Limb (tissue), 2 donors: ENCODE measurements at regions not wholly inside any gene's neighbourhood (a gene's known extent, or its start where the extent isn't known, plus 50 kb on each side); places are given as distances from the start of the nearest gene placed in this dataset.
A peak's percentile ranks its signal among the peaks of the same experiment; 100 is the strongest.
"Not testable (repeated sequence)": the region's sequence is repeated elsewhere in the genome, so short reads cannot be mapped to it uniquely, and the experiment has no call there.

Experiments used
- DNase-seq, 2 donors: peaks; one replicate each; pipeline ENCODE4 v3.0.0-alpha.2; 2016; ENCODE audit errors: extremely low spot score in 2 of 2

DNA sequence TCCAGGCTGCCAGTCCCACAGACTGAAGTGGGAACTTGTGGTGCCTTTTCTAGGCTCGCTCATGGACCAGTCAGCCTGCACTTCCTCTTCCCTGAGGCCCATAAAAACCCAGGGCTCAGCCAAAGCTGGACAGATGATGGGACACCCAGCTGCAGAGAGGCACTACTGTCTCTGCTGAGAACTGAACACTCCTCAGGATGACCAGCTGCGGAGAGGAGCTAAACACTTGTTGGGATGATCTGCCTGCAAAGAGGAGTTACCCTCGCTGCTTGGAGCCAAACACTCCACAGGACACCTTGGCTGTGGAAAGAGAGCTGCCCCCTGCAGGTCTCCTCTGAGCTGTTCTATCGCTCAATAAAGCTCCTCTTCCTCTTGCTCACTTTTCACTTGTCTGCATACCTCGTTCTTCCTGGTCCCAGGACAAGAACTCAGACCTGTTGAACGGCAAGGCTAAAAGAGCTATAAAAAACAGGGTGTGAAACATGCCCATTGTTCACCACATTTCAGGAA lies 465.5 kb downstream of the GUCY1A2 start:
- DNase-seq, result no peak

DNA sequence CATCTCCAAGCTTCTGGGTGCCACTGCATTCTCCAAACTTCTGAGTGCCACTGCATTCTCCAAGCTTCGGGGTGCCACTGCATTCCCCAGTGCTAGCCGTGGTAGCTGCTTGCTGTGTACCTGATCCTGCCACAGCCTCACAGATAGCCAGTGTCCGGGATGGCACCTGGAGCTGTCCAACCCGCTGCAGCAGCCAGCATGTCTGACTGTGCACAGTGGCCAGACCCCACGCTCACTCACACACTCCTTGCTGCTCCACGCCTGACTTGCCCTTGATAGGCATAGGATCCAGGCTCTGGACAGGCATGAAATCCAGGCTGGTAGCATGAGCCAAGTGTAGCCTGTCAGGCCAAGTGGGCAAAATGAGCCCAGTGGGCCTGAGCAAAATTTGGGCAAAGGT lies 465.0 kb downstream of the GUCY1A2 start:
- DNase-seq, result no peak

DNA sequence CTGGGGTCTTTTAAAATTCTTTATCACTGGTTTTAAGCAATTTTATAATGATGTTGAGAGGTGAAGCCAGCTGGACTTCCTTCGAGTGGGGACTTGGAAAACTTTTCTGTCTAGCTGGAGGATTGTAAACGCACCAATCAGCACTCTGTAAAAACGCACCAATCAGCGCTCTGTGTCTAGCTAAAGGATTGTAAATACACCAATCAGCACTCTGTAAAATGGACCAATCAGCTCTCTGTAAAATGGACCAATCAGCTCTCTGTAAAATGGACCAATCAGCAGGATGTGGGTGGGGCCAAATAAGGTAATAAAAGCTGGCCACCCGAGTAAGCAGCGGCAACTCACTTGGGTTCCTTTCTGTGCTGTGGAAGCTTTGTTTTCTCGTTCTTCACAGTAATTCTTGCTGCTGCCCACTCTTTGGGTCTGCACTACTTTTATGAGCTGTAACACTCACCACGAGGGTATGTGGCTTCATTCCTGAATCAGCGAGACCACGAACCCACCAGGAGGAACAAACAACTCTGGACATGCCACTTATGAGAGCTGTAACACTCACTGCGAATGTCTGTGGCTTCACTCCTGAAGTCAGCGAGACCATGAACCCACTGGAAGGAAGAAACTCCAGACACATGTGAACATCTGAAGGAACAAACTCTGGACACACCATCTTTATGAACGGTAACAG lies 462.6 kb downstream of the GUCY1A2 start:
- DNase-seq, result not testable (repeated sequence)

DNA sequence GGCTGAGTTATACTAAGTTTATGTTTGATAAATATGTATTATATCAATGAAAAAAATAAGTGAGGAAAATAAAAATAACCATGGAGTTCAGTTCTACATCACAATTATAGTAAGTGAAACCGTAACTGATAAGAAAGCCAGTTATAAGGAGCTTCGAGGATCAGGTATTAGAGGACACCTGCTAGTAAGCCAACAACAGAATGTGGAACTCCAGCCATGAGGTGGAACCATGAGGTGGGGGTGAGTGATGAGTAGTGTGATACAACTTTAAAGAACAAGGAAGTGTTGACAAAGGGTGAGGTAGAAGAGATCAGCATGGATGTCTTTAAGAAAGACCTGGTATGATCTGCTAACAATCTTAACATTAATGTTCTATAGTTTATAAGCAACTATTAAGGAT lies 452.9 kb downstream of the GUCY1A2 start:
- DNase-seq, result no peak

DNA sequence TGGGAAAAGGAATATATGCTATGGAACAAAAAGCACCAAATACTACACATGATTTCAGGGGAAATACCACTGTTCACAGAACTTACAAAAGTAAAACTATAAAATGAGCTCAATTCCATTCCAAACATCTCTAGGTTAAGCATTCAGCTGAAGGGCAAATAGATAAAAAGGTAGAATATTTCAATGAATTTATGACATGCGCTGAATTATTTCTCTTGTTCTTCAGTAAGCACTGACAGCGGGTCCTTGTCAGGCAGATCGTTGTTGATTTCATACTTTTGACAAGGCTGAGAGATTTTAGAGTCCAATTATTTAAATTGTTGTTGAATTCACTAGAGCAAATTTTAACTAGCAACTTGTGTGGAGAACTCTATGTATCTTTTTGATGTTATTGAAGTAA lies 449.6 kb downstream of the GUCY1A2 start:
- no peak for DNase-seq

DNA sequence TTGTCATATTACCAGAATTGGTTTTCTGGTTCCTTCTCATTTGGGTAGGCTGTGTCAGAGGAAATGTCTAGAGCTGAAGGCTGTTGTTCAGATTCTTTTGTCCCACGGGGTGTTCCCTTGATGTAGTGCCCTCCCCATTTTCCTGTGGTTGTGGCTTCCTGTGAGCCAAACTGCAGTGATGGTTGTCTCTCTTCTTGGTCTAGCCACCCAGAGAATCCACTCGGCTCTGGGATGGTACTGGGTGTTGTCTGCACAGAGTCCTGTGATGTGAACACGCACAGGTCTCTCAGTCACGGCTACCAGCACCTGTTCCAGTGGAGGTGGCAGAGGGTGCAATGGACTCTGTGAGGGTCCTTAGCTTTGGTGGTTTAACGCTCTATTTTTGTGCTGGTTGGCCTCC lies 440.9 kb downstream of the GUCY1A2 start:
- DNase-seq, result not testable (repeated sequence)

DNA sequence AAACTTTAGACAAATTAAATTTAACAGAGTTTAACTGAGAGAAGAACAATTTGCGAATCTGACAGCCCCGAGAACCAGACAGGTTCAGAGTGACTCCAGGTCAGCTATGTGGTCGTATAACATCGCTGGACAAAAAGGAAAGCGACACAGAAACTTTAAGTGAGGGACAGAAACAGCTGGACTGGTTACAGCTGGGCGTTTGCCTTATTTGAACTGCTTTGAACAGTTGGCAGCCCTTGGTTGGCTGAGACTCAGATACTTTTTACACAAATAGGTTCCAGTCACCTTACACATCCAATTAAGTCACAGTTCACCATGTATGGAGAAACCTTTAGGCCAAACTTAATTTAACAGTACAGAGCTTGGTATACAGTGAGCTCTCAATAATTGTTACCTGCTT lies 436.9 kb downstream of the GUCY1A2 start:
- DNase-seq, result peak in 1 of 2 donors; percentile 30

DNA sequence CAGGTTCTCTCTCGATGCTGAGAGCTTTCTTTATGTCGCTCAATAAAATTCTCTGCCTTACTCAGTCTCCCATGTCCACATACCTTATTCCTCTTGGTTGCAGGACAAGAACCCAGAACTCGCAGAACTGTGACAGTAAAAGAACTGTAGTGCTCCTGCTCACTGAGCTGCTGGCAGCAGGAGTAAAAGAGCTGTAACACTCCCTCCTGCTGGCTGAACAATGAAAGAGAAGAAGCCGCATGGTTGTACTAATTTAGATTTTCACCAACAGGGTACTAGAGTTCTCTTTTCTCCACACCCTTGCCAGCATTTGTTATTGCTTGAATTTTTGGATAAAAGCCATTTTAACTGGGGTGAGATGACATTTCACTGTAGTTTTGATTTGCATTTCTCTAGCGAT lies 433.2 kb downstream of the GUCY1A2 start:
- DNase-seq, result no peak

DNA sequence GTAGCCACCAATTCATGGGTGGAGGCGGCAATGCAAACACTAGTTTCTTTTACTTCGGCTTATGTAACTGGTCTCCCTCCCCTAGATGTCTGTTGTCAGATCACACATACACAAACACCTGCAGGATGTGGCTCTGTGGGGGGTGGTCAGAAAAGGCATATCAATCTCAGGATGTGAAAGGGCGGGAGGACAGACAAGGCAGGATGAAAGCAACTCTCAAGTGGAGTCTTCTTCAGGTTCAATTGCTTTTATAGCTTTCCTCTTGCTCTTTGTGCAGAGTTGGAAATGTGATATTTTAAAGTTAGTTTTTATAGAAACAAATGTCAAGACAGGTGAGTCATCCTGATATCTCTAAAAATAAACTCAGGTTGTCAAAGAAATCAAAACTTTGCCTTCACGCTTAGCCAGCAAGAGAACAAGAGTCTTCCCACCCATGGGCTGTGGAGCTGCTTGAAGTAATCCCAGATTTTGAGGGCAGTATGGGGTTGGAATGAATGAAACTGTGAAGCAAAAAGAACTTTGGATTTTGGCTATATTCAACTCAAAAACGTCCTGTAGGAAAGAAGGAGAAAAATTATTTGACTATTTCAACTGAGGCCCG lies 423.4 kb downstream of the GUCY1A2 start:
- DNase-seq, result no peak

DNA sequence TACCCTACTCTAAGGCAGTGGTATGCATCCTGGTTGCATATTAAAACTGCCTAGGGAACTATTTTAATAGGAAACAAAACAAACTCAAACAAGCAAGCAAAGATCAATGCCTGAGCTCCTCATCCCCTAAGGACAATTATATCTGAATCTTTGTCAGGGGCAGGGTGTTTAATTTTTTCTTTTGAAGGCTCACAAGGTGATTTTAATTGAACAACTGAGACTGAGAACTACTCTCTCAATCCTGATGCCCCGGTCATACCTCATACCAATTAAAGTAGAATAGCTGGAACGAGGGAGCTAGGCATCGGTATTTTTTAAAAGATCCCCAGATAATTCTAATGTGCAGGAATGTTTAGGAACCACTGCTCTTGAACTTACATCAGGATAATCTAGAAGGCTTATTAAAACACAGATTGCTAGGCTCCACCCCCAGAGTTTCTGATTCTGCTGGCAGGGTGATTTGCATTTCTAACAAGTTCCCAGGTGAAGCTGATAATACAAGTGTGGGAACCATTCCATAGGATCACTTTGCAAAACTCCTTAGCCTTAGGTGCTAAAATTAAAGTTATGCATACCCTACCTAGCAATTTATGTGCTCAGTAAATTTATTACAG lies 416.5 kb downstream of the GUCY1A2 start:
- no peak for DNase-seq

DNA sequence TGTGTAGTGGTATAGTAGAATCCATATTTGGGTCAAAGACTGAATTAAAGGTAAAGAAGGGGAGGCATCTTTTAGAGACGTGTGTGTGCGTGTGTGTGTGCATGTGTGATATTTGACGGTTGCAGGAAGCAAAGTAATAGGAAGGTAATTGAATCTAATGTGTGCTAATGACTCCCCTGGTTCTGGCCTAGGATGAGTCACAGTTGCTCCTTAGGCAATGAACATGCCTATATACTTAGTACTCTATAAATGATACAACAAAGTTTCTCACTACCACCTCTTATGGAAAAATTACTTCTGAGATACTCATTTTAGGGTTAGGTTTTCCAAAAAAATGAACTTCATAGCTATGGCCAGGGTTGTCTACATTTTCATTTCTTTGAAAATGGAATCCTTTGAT lies 409.6 kb downstream of the GUCY1A2 start:
- DNase-seq, result no peak

DNA sequence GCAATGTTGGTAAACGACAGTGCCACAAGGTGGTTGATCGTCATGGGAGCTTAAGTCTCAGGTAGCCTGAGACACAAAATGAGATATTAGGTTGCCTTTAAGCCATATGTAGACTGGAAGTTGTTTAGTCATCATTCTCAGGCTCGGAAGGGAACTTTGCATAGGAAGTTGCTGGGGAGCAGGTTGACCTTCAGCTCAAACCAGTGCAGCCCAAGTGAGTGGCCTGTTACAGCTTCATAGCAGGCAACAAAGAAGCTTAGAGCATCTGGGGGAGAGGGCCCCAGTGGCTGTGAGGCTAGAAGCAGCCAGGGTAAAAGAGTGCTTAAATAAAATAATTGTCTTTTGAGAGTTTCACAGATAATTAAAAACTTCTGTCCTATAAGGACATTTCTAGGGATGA lies 404.0 kb downstream of the GUCY1A2 start:
- no peak for DNase-seq

DNA sequence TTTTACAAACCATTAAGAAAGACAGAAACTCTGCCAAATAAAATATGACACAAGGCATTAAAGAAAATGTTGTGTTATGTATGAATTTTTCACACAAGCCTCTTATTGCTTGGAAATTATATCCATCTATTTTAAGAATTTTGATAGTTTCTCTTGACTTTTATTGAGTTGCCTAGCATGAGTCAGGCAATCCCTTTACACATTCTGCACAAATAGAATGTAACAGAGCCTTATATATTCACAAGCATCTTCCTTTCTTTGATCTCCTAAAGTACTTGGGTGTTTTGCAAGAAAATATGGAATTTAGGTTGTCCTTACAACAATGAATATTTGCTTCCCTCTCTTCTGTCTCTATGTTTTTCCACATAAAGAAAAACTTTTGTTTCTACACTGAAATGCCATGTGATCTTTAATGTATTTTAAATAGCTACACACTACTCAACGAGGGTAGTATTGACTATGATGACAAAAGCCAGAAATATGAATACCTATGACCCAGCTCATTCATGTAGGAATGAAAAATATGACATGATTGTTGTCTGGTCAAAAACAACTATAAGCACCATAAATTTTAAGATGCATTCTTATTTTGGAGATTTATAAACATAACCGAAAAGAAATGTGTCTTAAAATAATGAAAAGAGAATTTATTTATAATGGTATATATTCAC lies 398.8 kb downstream of the GUCY1A2 start:
- DNase-seq, result no peak

DNA sequence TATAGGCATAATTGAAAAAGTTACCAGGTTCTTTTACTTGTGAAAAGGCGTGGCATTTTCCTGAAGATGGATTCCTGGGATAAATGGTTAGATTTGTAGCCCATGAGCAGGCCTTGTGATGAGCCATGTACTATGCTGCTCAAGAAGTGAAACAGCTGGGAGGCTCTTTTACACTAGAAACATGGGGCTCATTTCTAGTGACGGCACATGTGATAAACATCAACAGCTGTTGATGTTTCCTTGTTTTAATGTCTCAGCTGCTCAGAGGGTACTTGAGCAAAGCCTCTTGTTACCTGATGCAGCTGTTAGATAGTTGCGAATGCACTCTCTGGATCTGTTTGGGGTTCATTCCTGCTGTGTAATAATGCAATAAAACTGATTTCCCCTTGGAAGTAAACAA lies 396.8 kb downstream of the GUCY1A2 start:
- DNase-seq, result peak in 1 of 2 donors; percentile 17
